ENCODE measurements at regions not wholly inside any gene's neighbourhood (a gene's known extent, or its start where the extent isn't known, plus 50 kb on each side); places are given as distances from the start of the nearest gene placed in this dataset.

- TF ChIP-seq CTCF (IDR thresholded peaks at IDR 0.05), result no peak
- no peak for TF ChIP-seq POLR2A (IDR thresholded peaks at IDR 0.05; ENCODE audit: low read depth)
Measured at GRCh38 chr1:165054627-165055026, 301.9 kb downstream of the LMX1A start.

All from esophagus muscularis mucosa (tissue), 3 donors.